Astrocyte (in vitro differentiated cells and primary cell): ENCODE measurements at regions not wholly inside any gene's neighbourhood (a gene's known extent, or its start where the extent isn't known, plus 50 kb on each side); places are given as distances from the start of the nearest gene placed in this dataset.

Experiments
- DNase-seq: peaks from one replicate; pipeline ENCODE4 v3.0.0-alpha.2; 2010; ENCODE audit warnings: low read depth
- FAIRE-seq: peaks from 2 replicates; lab custom pipeline; 2011; peaks lifted over from hg19 to GRCh38; lab: Jason Lieb, UNC
- H2AFZ ChIP-seq: 2 replicates; pipeline ENCODE4 v1.6.0; 2012; ENCODE audit warnings: low read depth, low read length, inconsistent platforms
- H3K27ac ChIP-seq: 2 replicates; pipeline ENCODE4 v1.5.1; 2011; ENCODE audit warnings: low read depth, low read length, inconsistent platforms
- H3K27me3 ChIP-seq: 2 replicates; pipeline ENCODE4 v1.6.0; 2011; ENCODE audit warnings: low read length, inconsistent platforms; ENCODE audit not compliant: insufficient read depth
- H3K36me3 ChIP-seq: 2 replicates; pipeline ENCODE4 v1.5.1; 2011; ENCODE audit warnings: low read length, inconsistent platforms; ENCODE audit not compliant: insufficient read depth
- H3K4me1 ChIP-seq: 2 replicates; pipeline ENCODE4 v1.5.1; 2011; ENCODE audit warnings: low read length, inconsistent platforms; ENCODE audit not compliant: insufficient read depth
- H3K4me2 ChIP-seq: 2 replicates; pipeline ENCODE4 v1.6.0; 2012; ENCODE audit warnings: low read length, inconsistent platforms
- H3K4me3 ChIP-seq: 2 replicates; pipeline ENCODE4 v1.5.1; 2011; ENCODE audit warnings: low read depth, mild to moderate bottlenecking, low read length, inconsistent platforms; ENCODE audit not compliant: insufficient read depth
- H3K79me2 ChIP-seq: 2 replicates; pipeline ENCODE4 v1.6.0; 2012; ENCODE audit warnings: mild to moderate bottlenecking, low read length, inconsistent platforms; ENCODE audit not compliant: insufficient read depth
- H3K9ac ChIP-seq: 2 replicates; pipeline ENCODE4 v1.6.0; 2012; ENCODE audit warnings: mild to moderate bottlenecking, low read length, inconsistent platforms
- H3K9me3 ChIP-seq: 2 replicates; pipeline ENCODE4 v1.5.1; 2012; ENCODE audit warnings: low read depth, mild to moderate bottlenecking, low read length, inconsistent platforms; ENCODE audit not compliant: insufficient read depth
- H4K20me1 ChIP-seq: 2 replicates; pipeline ENCODE4 v1.6.0; 2012; ENCODE audit warnings: low read length, inconsistent platforms; ENCODE audit not compliant: insufficient read depth
- H3K27ac Mint-ChIP-seq: one replicate; pipeline ENCODE4 v1.8.0; 2021; ENCODE audit warnings: mild to moderate bottlenecking, mixed read lengths; ENCODE audit not compliant: unreplicated experiment
- H3K27me3 Mint-ChIP-seq: one replicate; pipeline ENCODE4 v1.8.0; 2021; ENCODE audit warnings: low read depth, mixed read lengths; ENCODE audit not compliant: unreplicated experiment
- H3K36me3 Mint-ChIP-seq: one replicate; pipeline ENCODE4 v1.8.0; 2021; ENCODE audit warnings: low read depth, mixed read lengths; ENCODE audit not compliant: unreplicated experiment
- H3K4me1 Mint-ChIP-seq: one replicate; pipeline ENCODE4 v1.8.0; 2021; ENCODE audit warnings: low read depth, mixed read lengths; ENCODE audit not compliant: unreplicated experiment
- H3K4me3 Mint-ChIP-seq: one replicate; pipeline ENCODE4 v1.8.0; 2021; ENCODE audit warnings: mild to moderate bottlenecking, moderate library complexity, mixed read lengths; ENCODE audit not compliant: unreplicated experiment
- H3K9me3 Mint-ChIP-seq: one replicate; pipeline ENCODE4 v1.8.0; 2021; ENCODE audit warnings: mild to moderate bottlenecking, mixed read lengths; ENCODE audit not compliant: unreplicated experiment
- CTCF ChIP-seq: IDR thresholded peaks from 2 replicates; pipeline ENCODE4 v1.5.1; 2011; ENCODE audit warnings: low read depth, mild to moderate bottlenecking, inconsistent platforms, low read length, moderate library complexity; ENCODE audit not compliant: insufficient read depth
- EZH2 ChIP-seq: IDR thresholded peaks from 2 replicates; pipeline ENCODE4 v1.6.1; 2012; ENCODE audit warnings: mild to moderate bottlenecking, low read length, inconsistent platforms; ENCODE audit not compliant: insufficient read depth

DNA sequence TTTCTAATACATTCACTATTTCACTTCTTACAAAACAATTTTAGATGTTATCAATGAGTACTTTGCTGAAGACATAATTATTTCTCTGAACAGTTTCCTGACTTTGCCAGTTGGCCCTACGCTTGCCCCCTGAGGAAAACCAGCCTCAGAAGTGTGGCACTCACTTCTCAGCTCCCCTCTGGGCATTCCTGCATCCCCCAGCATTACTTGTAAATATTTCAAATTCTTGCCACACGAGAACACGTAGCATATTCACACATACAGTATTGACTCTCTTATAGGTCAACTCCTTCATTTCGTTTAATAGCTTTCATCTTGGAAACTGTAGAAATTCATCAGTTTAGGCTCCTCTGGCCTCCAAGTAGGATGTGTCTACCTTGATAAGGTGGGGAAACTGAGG lies 65.2 kb downstream of the OTX2 start:
- H3K4me1 Mint-ChIP-seq, result peaks cover 7% of the 10 kb centered on the region
- TF ChIP-seq CTCF, result no peak
- TF ChIP-seq EZH2, result no peak

DNA sequence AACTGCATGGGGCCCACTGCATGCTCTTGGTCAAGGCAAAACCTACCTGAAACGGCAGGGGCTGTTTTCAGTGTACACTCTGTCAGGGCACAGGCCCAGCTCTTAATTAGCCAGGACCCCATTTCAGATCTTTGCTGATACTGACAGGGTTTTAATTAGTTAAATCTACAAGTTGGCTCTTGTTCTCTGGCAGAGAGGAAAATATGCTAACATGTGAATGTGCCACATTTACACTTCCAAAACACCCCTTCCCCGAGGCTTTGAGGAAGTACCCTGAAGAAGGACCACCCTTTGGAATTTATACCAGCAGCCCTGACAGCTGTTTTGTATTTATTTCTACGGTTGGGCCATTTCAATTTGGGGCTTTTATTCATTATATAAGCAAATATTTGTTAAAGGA lies 66.3 kb downstream of the OTX2 start:
- Mint-ChIP-seq H3K36me3 (no peaks in the 10 kb centered on the region), H3K9me3 (peaks cover 2% of the 10 kb centered on the region), H3K27me3 (peaks cover 6% of the 10 kb centered on the region), H3K4me1 (peaks cover 7% of the 10 kb centered on the region), H3K4me3 (no peak overlapping the region), H3K27ac (no peak overlapping the region)
- H3K79me2 ChIP-seq, result no peaks in the 10 kb centered on the region
- DNase-seq (no peak), FAIRE-seq (no peak)
- H3K9me3 ChIP-seq, result no peaks in the 10 kb centered on the region
- no peaks in the 10 kb centered on the region for H3K4me1 ChIP-seq
- no peak overlapping the region for H3K4me3 ChIP-seq
- H3K27me3 ChIP-seq, result no peaks in the 10 kb centered on the region
- H2AFZ ChIP-seq, result no peak overlapping the region
- no peak for TF ChIP-seq EZH2
- TF ChIP-seq CTCF, result no peak
- no peak overlapping the region for H3K4me2 ChIP-seq
- H3K27ac ChIP-seq, result no peak overlapping the region
- H3K36me3 ChIP-seq, result no peaks in the 10 kb centered on the region
- no peak overlapping the region for H3K9ac ChIP-seq
- H4K20me1 ChIP-seq, result no peaks in the 10 kb centered on the region

More for the DNA sequence above, 65.2 kb downstream of the OTX2 start:
- Histone ChIP-seq H3K36me3 (no peaks in the 10 kb centered on the region), H3K4me1 (no peaks in the 10 kb centered on the region), H3K9ac (no peak overlapping the region), H3K4me2 (no peak overlapping the region), H3K27ac (no peak overlapping the region), H3K4me3 (no peak overlapping the region), H3K27me3 (no peaks in the 10 kb centered on the region), H3K79me2 (no peaks in the 10 kb centered on the region), H4K20me1 (no peaks in the 10 kb centered on the region), H3K9me3 (no peaks in the 10 kb centered on the region), H2AFZ (no peak overlapping the region)
- Mint-ChIP-seq H3K36me3 (no peaks in the 10 kb centered on the region), H3K9me3 (peaks cover 2% of the 10 kb centered on the region), H3K27ac (no peak overlapping the region), H3K4me3 (no peak overlapping the region), H3K27me3 (peaks cover 6% of the 10 kb centered on the region)
- DNase-seq (no peak), FAIRE-seq (no peak)

DNA sequence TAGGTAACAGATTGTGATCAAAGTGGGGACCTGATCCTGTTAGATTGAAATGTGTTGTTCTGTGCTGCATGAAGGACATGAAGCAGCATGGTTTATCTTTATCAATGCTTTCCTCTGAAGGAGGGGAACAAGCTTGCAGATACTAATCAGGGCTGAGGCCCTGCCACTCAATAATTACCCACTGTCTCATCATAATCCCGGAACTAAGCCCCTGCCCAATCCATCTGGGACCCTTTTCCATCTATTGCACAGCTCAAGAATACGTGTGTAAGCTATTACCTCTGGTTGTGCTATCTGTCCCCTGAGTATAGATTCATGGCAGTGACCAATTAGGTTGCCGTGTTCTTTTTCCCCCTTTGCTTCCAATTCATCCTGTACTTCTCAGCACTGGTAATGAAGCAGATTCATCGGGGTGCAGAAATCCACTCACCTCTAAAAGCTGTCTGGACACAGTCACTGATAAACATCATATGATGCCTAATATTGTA lies 67.8 kb downstream of the OTX2 start:
- Histone ChIP-seq H3K36me3 (no peaks in the 10 kb centered on the region), H3K4me1 (no peaks in the 10 kb centered on the region), H3K4me2 (no peak overlapping the region), H2AFZ (no peak overlapping the region), H3K27me3 (no peaks in the 10 kb centered on the region), H3K4me3 (no peak overlapping the region), H3K27ac (no peak overlapping the region), H3K9me3 (no peaks in the 10 kb centered on the region), H3K9ac (no peak overlapping the region), H4K20me1 (no peaks in the 10 kb centered on the region), H3K79me2 (no peaks in the 10 kb centered on the region)
- FAIRE-seq (no peak), DNase-seq (no peak)
- Mint-ChIP-seq H3K36me3 (no peaks in the 10 kb centered on the region), H3K27me3 (peaks cover 8% of the 10 kb centered on the region), H3K4me1 (peaks cover 7% of the 10 kb centered on the region), H3K9me3 (peaks cover under 1% of the 10 kb centered on the region), H3K4me3 (no peak overlapping the region), H3K27ac (no peak overlapping the region)
- TF ChIP-seq EZH2 (no peak), CTCF (no peak)
